ENCODE measurements at regions not wholly inside any gene's neighbourhood (a gene's known extent, or its start where the extent isn't known, plus 50 kb on each side); places are given as distances from the start of the nearest gene placed in this dataset.

DNA sequence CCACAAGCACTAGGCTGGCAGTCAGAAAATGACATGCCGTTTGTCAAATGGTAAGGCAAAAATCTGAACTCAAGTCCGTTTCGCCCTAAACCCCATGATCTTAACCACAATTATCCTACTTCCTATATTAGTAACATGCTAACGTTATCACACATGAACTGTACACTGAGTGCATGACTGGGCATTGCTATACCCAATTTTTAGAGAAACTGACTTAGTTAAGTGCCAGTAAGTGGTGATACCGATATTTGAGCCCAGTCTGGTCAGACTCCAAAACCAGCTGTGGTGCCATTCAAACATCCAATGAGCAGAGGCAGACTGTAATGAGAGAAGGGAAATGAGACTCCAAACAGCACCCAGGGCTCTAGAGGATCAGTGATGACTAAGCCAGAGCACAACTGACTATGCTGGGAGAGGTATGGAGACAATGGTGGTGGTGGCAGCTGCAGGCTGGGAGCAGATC, 311.7 kb upstream of the PKDCC start:
- TF ChIP-seq POLR2A (IDR thresholded peaks at IDR 0.05; ENCODE audit: low read depth, low read length), result no peak
- TF ChIP-seq JUNB (IDR thresholded peaks at IDR 0.05), result no peak
- TF ChIP-seq BMI1 (IDR thresholded peaks at IDR 0.05; ENCODE audit: borderline replicate concordance), result no peak
- TF ChIP-seq SMC3 (IDR thresholded peaks at IDR 0.05; ENCODE audit: borderline replicate concordance, low read length), result no peak
- no peak for TF ChIP-seq EZH2 (IDR thresholded peaks at IDR 0.05; ENCODE audit: borderline replicate concordance, control insufficient read depth, low read depth, low read length)
- TF ChIP-seq CTCF (IDR thresholded peaks at IDR 0.05 in 2 of 3, conservative IDR thresholded peaks at IDR 0.05 in 1 of 3; ENCODE audit: control insufficient read depth in 2 of 3, extremely low read depth in 1 of 3, insufficient read depth in 1 of 3, low read depth in 3 of 3, low read length in 3 of 3), result no peak
- TF ChIP-seq ZSCAN29 (IDR thresholded peaks at IDR 0.05), result no peak
- no peak for TF ChIP-seq MLLT1 (IDR thresholded peaks at IDR 0.05)
- no peak for TF ChIP-seq YBX1 (IDR thresholded peaks at IDR 0.05)
- no peak for TF ChIP-seq CEBPB (IDR thresholded peaks at IDR 0.05; ENCODE audit: borderline replicate concordance in 1 of 2, low read depth in 2 of 2, low read length in 2 of 2)
- no peak for TF ChIP-seq TCF12 (IDR thresholded peaks at IDR 0.05; ENCODE audit: low read depth, low read length)
- TF ChIP-seq IRF3 (IDR thresholded peaks at IDR 0.05), result no peak
- no peak for TF ChIP-seq RCOR1 (conservative IDR thresholded peaks at IDR 0.05; ENCODE audit: low read depth, low read length)
- no peak for TF ChIP-seq RFX5 (IDR thresholded peaks at IDR 0.05; ENCODE audit: low read depth, low read length)

Data from GM12878 (cell line).